ENCODE measurements at regions not wholly inside any gene's neighbourhood (a gene's known extent, or its start where the extent isn't known, plus 50 kb on each side); places are given as distances from the start of the nearest gene placed in this dataset.

GRCh38 chr18:73316513-73316912 is 448.7 kb upstream of the NETO1 start:
- BruUV-seq (replicated peaks) = no TSS peak
- ATAC-seq (no peak), DNase-seq (ENCODE audit: low read depth, low spot score) (no peak), FAIRE-seq (no peak)
- H2AFZ ChIP-seq (ENCODE audit: control insufficient read depth, low read depth, low read length) = no peak overlapping the region
- SMC1A ChIA-PET (ENCODE audit: uncharacterized antibody, unreplicated experiment) = no interaction called here
- no peaks in the 10 kb centered on the region for H3K79me2 ChIP-seq (ENCODE audit: control insufficient read depth, insufficient read depth, low read length)
- H3K27me3 ChIP-seq (replicated peaks in 1 of 2; ENCODE audit: control insufficient read depth in 2 of 2, insufficient read depth in 2 of 2, low read length in 1 of 2) = no peaks in the 10 kb centered on the region
- POLR2A ChIA-PET = no interaction called here
- RAD21 ChIA-PET (ENCODE audit: unreplicated experiment) = no interaction called here
- H3K36me3 ChIP-seq (ENCODE audit: control insufficient read depth in 2 of 2, insufficient read depth in 2 of 2, low read length in 1 of 2) = no peaks in the 10 kb centered on the region
- H3K4me2 ChIP-seq (ENCODE audit: control insufficient read depth, insufficient read depth) = no peak overlapping the region
- in situ Hi-C loops (cut with MboI) (no loop called here), intact Hi-C loops (cut with micrococcal nuclease; ENCODE audit: unreplicated experiment) (no loop called here)
- no peak overlapping the region for H3K9ac ChIP-seq (ENCODE audit: control insufficient read depth, insufficient read depth, low read length)
- no peak overlapping the region for H3K27ac ChIP-seq (ENCODE audit: control insufficient read depth, insufficient read depth)
- TF ChIP-seq SP1 (IDR thresholded peaks at IDR 0.05; ENCODE audit: low read depth, low read length) (no peak), YY1 (IDR thresholded peaks at IDR 0.05; ENCODE audit: low read depth, low read length) (no peak), BHLHE40 (IDR thresholded peaks at IDR 0.05; ENCODE audit: borderline replicate concordance in 1 of 2, low read depth in 2 of 2, low read length in 1 of 2) (no peak), HCFC1 (IDR thresholded peaks at IDR 0.05; ENCODE audit: low read length) (no peak), SUZ12 (IDR thresholded peaks at IDR 0.05; ENCODE audit: unreplicated experiment) (no peak), HDAC6 (IDR thresholded peaks at IDR 0.05; ENCODE audit: unreplicated experiment) (no peak), ASH2L (IDR thresholded peaks at IDR 0.05; ENCODE audit: borderline replicate concordance, low read depth) (no peak)
- no peaks in the 10 kb centered on the region for H3K9me3 ChIP-seq (replicated peaks; ENCODE audit: control insufficient read depth, insufficient read depth, low read length)
- H3K4me1 ChIP-seq (ENCODE audit: control insufficient read depth, insufficient read depth, low read length) = no peaks in the 10 kb centered on the region
- no peak overlapping the region for H3K4me3 ChIP-seq
- CTCF ChIA-PET = no interaction called here
- H4K20me1 ChIP-seq (ENCODE audit: control insufficient read depth, insufficient read depth) = no peaks in the 10 kb centered on the region
- WGBS (ENCODE audit: insufficient coverage, insufficient replicate concordance, low lambda C conversion rate, missing lambda C conversion rate) = 39% methylated on average over 1 of the region's 1 CpG

- H3K9me3 ChIP-seq (replicated peaks; ENCODE audit: control insufficient read depth, insufficient read depth, low read length) = no peaks in the 10 kb centered on the region
- POLR2A ChIA-PET = no interaction called here
- SMC1A ChIA-PET (ENCODE audit: uncharacterized antibody, unreplicated experiment) = no interaction called here
Observed at GRCh38 chr18:73315381-73315780, 447.6 kb upstream of the NETO1 start.

More at GRCh38 chr18:73315381-73315780, 447.6 kb upstream of the NETO1 start:
- H2AFZ ChIP-seq (ENCODE audit: control insufficient read depth, low read depth, low read length) = no peak overlapping the region
- H3K36me3 ChIP-seq (ENCODE audit: control insufficient read depth in 2 of 2, insufficient read depth in 2 of 2, low read length in 1 of 2) = no peaks in the 10 kb centered on the region
- ChIA-PET CTCF (no interaction called here), RAD21 (ENCODE audit: unreplicated experiment) (no interaction called here)
- intact Hi-C loops (cut with micrococcal nuclease; ENCODE audit: unreplicated experiment) = no loop called here
- BruUV-seq (replicated peaks) = no TSS peak
- FAIRE-seq (no peak), DNase-seq (ENCODE audit: low read depth, low spot score) (no peak), ATAC-seq (no peak)
- H4K20me1 ChIP-seq (ENCODE audit: control insufficient read depth, insufficient read depth) = no peaks in the 10 kb centered on the region
- H3K27me3 ChIP-seq (replicated peaks in 1 of 2; ENCODE audit: control insufficient read depth in 2 of 2, insufficient read depth in 2 of 2, low read length in 1 of 2) = no peaks in the 10 kb centered on the region
- H3K4me1 ChIP-seq (ENCODE audit: control insufficient read depth, insufficient read depth, low read length) = no peaks in the 10 kb centered on the region
- in situ Hi-C loops (cut with MboI) = no loop called here
- no peak overlapping the region for H3K27ac ChIP-seq (ENCODE audit: control insufficient read depth, insufficient read depth)
- no peaks in the 10 kb centered on the region for H3K79me2 ChIP-seq (ENCODE audit: control insufficient read depth, insufficient read depth, low read length)
- TF ChIP-seq BCL3 (IDR thresholded peaks at IDR 0.05; ENCODE audit: borderline replicate concordance, insufficient read depth, low read depth, low read length, poor library complexity, severe bottlenecking) (no peak), CHD4 (IDR thresholded peaks at IDR 0.05) (no peak), NR2F1 (conservative IDR thresholded peaks at IDR 0.05) (no peak), PAX5 (IDR thresholded peaks at IDR 0.05; ENCODE audit: borderline replicate concordance, low read depth, low read length) (no peak)
- H3K4me2 ChIP-seq (ENCODE audit: control insufficient read depth, insufficient read depth) = no peak overlapping the region
- no peak overlapping the region for H3K9ac ChIP-seq (ENCODE audit: control insufficient read depth, insufficient read depth, low read length)
- H3K4me3 ChIP-seq = no peak overlapping the region
